ENCODE measurements at regions not wholly inside any gene's neighbourhood (a gene's known extent, or its start where the extent isn't known, plus 50 kb on each side); places are given as distances from the start of the nearest gene placed in this dataset.

DNA sequence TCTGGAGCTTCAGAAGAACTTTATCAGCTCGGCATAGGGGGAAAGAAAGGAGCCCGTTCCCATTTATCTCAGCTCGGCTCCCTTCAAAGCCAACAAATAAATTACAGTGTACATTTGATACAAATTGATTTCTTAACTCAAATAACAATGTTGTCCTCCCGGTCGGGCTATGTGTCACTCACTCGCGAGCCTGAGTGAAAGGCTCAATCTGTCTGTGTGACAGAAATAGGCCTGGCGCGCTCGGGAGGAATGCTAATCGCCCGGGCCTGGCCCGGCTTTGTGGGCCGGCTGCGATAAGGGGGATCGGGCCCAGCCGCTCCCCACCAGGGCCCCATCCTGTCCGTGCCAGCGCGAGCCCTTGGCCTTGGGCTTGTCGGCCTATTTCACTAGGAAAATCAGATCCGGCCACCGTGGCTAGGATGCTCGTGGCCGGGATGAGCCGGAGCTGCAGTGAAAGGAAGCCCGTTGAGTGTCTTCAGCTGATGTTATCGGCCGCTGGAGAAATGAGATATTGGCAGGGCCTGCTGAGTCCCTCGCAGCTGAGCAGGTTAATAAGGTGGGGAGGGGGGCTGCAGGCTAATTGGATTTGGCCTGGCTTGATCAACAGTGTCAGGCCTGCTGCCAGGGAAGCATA is 258.7 kb downstream of the IRX1 start:
- TF ChIP-seq, protein P1, sequence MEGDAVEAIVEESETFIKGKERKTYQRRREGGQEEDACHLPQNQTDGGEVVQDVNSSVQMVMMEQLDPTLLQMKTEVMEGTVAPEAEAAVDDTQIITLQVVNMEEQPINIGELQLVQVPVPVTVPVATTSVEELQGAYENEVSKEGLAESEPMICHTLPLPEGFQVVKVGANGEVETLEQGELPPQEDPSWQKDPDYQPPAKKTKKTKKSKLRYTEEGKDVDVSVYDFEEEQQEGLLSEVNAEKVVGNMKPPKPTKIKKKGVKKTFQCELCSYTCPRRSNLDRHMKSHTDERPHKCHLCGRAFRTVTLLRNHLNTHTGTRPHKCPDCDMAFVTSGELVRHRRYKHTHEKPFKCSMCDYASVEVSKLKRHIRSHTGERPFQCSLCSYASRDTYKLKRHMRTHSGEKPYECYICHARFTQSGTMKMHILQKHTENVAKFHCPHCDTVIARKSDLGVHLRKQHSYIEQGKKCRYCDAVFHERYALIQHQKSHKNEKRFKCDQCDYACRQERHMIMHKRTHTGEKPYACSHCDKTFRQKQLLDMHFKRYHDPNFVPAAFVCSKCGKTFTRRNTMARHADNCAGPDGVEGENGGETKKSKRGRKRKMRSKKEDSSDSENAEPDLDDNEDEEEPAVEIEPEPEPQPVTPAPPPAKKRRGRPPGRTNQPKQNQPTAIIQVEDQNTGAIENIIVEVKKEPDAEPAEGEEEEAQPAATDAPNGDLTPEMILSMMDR (IDR thresholded peaks at IDR 0.05), result no peak
- no peaks in the 10 kb centered on the region for H3K27me3 ChIP-seq (replicated peaks; ENCODE audit: insufficient read depth)
- H3K36me3 ChIP-seq, result no peaks in the 10 kb centered on the region
- peaks cover 0 to 8% of the 10 kb centered on the region in 2 donors for H3K4me1 ChIP-seq (ENCODE audit: control insufficient read depth in 1 of 2, low read depth in 2 of 2)
- no peak overlapping the region for H3K27ac ChIP-seq
- no peak for DNase-seq (ENCODE audit: low spot score)
- no peak overlapping the region for H3K4me3 ChIP-seq
- ATAC-seq (ENCODE audit: insufficient number of reproducible peaks, low FRiP score, low read depth), result no peak
- no peaks in the 10 kb centered on the region for H3K9me3 ChIP-seq

DNA sequence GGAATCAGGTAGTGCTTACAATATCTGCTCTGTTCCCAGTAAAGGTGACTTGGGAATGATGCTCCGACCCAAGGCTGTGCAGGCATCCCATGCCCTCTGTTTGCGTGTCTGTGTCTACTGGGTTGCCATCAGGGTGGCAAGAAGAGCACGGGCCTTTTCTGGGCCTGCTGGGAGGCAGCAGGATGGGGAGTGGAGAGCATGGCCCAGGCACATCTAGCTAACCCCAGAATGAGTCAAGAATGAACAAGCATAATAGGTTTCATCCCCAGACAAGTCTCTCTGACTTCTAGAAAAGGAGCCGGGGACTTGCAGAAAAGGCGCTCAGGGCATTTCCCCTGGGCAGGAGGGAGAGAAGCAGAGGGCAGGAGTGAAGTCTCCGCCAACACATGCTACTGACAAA is 260.4 kb downstream of the IRX1 start:
- no peaks in the 10 kb centered on the region for H3K36me3 ChIP-seq
- DNase-seq (ENCODE audit: low spot score) (no peak), ATAC-seq (ENCODE audit: insufficient number of reproducible peaks, low FRiP score, low read depth) (no peak)
- TF ChIP-seq, protein P1 (IDR thresholded peaks at IDR 0.05), result no peak
- peaks cover 0 to 11% of the 10 kb centered on the region in 2 donors for H3K4me1 ChIP-seq (ENCODE audit: control insufficient read depth in 1 of 2, low read depth in 2 of 2)
- no peak overlapping the region for H3K4me3 ChIP-seq
- no peak overlapping the region for H3K27ac ChIP-seq
- no peaks in the 10 kb centered on the region for H3K9me3 ChIP-seq
- no peaks in the 10 kb centered on the region for H3K27me3 ChIP-seq (replicated peaks; ENCODE audit: insufficient read depth)

DNA sequence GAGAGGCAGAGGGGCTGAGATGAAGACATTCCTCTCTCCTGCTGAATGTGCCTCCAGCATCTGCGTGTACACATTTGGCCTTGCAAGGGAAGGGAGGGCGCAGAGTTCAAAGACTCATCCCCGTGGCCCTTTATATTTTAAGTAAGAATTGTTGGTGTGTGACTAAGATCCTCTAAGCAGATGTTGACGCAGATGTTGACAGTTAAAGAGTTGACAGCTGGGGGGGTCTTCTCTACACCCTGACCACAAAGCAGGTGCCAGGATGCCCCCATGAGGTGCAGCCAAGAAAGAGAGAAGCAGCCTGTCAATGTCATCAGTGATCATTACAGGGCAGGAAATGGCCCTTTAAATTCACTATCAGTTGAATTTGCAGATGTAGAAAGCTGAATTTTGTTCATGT is 262.9 kb downstream of the IRX1 start:
- no peak for ATAC-seq (ENCODE audit: insufficient number of reproducible peaks, low FRiP score, low read depth)
- no peaks in the 10 kb centered on the region for H3K9me3 ChIP-seq

DNA sequence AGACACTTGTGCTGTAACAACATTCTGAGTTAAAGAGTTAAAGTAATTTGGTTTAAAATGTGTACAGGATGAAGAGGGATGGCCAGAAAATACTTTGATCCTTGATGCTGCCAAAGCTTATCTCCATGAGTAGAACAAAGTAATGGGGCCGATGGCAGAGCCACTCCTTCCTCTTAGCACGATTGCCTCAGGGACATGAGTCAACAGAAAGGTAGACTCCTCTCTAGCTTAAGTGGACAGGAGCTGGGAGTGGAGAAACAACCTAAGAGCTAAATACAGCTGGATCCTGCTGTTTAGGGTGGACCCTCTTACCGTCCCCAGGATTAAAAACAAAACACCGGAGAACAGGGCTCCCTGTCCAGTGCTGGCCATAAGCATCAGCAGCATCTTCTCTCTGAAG is 267.3 kb downstream of the IRX1 start:
- Histone ChIP-seq H3K36me3 (no peaks in the 10 kb centered on the region), H3K27me3 (replicated peaks; ENCODE audit: insufficient read depth) (no peaks in the 10 kb centered on the region), H3K9me3 (no peaks in the 10 kb centered on the region), H3K4me3 (no peak overlapping the region), H3K27ac (no peak overlapping the region), H3K4me1 (ENCODE audit: control insufficient read depth in 1 of 2, low read depth in 2 of 2) (peaks cover 0 to 7% of the 10 kb centered on the region in 2 donors)
- TF ChIP-seq, protein P1 (IDR thresholded peaks at IDR 0.05), result no peak
- ATAC-seq (ENCODE audit: insufficient number of reproducible peaks, low FRiP score, low read depth) (no peak), DNase-seq (ENCODE audit: low spot score) (no peak)

More for the DNA sequence above, 262.9 kb downstream of the IRX1 start:
- no peak overlapping the region for H3K27ac ChIP-seq
- peaks cover 0 to 15% of the 10 kb centered on the region in 2 donors for H3K4me1 ChIP-seq (ENCODE audit: control insufficient read depth in 1 of 2, low read depth in 2 of 2)
- H3K36me3 ChIP-seq, result no peaks in the 10 kb centered on the region
- TF ChIP-seq, protein P1 (IDR thresholded peaks at IDR 0.05), result no peak
- no peaks in the 10 kb centered on the region for H3K27me3 ChIP-seq (replicated peaks; ENCODE audit: insufficient read depth)
- H3K4me3 ChIP-seq, result no peak overlapping the region
- no peak for DNase-seq (ENCODE audit: low spot score)

DNA sequence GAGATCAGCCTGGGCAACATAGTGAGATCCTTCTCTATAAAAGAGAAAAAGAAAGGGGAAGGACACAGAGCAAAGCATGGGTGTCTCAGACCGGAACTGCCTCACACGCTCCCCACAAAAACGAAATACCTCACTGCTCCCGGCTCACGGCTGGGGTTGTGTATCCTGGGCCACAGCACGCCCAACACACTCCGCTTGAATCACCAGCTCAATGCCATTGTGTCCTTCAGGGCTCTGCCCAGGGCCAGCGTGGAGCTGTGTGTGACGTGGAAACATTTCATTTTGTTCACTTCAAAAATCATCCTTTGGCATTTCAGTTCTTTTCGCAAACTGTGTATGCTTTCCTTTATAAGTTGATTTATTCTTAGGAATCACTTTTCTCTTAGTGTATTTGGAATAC is 279.5 kb downstream of the IRX1 start:
- no peaks in the 10 kb centered on the region for H3K36me3 ChIP-seq
- TF ChIP-seq, protein P1 (IDR thresholded peaks at IDR 0.05), result no peak
- no peak for ATAC-seq (ENCODE audit: insufficient number of reproducible peaks, low FRiP score, low read depth)

More for the DNA sequence above, 279.5 kb downstream of the IRX1 start:
- Histone ChIP-seq H3K4me3 (no peak overlapping the region), H3K4me1 (ENCODE audit: control insufficient read depth in 1 of 2, low read depth in 2 of 2) (no peaks in the 10 kb centered on the region), H3K9me3 (peaks cover 3% of the 10 kb centered on the region), H3K27me3 (replicated peaks; ENCODE audit: insufficient read depth) (no peaks in the 10 kb centered on the region), H3K27ac (no peak overlapping the region)
- no peak for DNase-seq (ENCODE audit: low spot score)

Measured in thoracic aorta (tissue), 2 donors.